HEK293 (cell line): ENCODE measurements at regions not wholly inside any gene's neighbourhood (a gene's known extent, or its start where the extent isn't known, plus 50 kb on each side); places are given as distances from the start of the nearest gene placed in this dataset.

Source experiments
- CTCF ChIP-seq: fragments of 450-650 bp; formaldehyde crosslinking; IDR thresholded peaks from 2 replicates; pipeline ENCODE4 v1.5.1; 2016; ENCODE audit warnings: missing biosample characterization, missing genetic modification characterization
- ZBTB17 ChIP-seq: fragments of 450-650 bp; formaldehyde crosslinking; IDR thresholded peaks from 2 replicates; pipeline ENCODE4 v1.5.1; 2016; ENCODE audit warnings: missing biosample characterization, missing genetic modification characterization
- ZBTB8A ChIP-seq: fragments of 450-650 bp; formaldehyde crosslinking; IDR thresholded peaks from 2 replicates; pipeline ENCODE4 v1.5.1; 2016; ENCODE audit warnings: missing biosample characterization, missing genetic modification characterization
- ZNF174 ChIP-seq: fragments of 450-650 bp; formaldehyde crosslinking; IDR thresholded peaks from 2 replicates; pipeline ENCODE4 v1.5.0; 2017; ENCODE audit warnings: missing biosample characterization, mild to moderate bottlenecking, missing genetic modification characterization
- ZNF223 ChIP-seq: fragments of 450-650 bp; formaldehyde crosslinking; IDR thresholded peaks from 2 replicates; pipeline ENCODE4 v1.5.1; 2016; ENCODE audit warnings: missing biosample characterization, missing genetic modification characterization
- ZNF24 ChIP-seq: fragments of 450-650 bp; formaldehyde crosslinking; IDR thresholded peaks from 2 replicates; pipeline ENCODE4 v1.5.1; 2016; ENCODE audit warnings: missing biosample characterization, missing genetic modification characterization

GRCh38 chr10:78738861-78739260, 329.9 kb upstream of the ZMIZ1 start:
- TF ChIP-seq CTCF, result no peak
- TF ChIP-seq ZNF223 (tag by site-specific recombination), result no peak
- no peak for TF ChIP-seq ZNF24 (tag by site-specific recombination)
- TF ChIP-seq ZNF174 (tag by site-specific recombination), result no peak
- no peak for TF ChIP-seq ZBTB17 (tag by site-specific recombination)
- no peak for TF ChIP-seq ZBTB8A (tag by site-specific recombination)
